GM23248 (cell line): ENCODE measurements at regions not wholly inside any gene's neighbourhood (a gene's known extent, or its start where the extent isn't known, plus 50 kb on each side); places are given as distances from the start of the nearest gene placed in this dataset.

Source experiments
- EZH2 ChIP-seq: fragments of 200-600 bp; sonication (generic); IDR thresholded peaks from 2 replicates; pipeline ENCODE4 v1.6.1; 2018; ENCODE audit warnings: antibody characterized with exemption, mild to moderate bottlenecking; ENCODE audit not compliant: insufficient read depth, poor library complexity, severe bottlenecking
- EZH2phosphoT487 ChIP-seq: fragments of 200-600 bp; sonication (generic); IDR thresholded peaks from 2 replicates; pipeline ENCODE4 v1.6.1; 2018; ENCODE audit warnings: antibody characterized with exemption, moderate library complexity, mild to moderate bottlenecking, low read depth; ENCODE audit not compliant: insufficient read depth

- TF ChIP-seq EZH2phosphoT487 = no peak
- no peak for TF ChIP-seq EZH2
These were observed 436.0 kb downstream of the HACE1 start for GRCh38 chr6:104423691-104424090.
